Middle frontal gyrus (tissue), 1 donor: ENCODE measurements at regions not wholly inside any gene's neighbourhood (a gene's known extent, or its start where the extent isn't known, plus 50 kb on each side); places are given as distances from the start of the nearest gene placed in this dataset.

Experiments
- DNase-seq: peaks from one replicate; pipeline ENCODE4 v3.0.0-alpha.2; 2015; ENCODE audit warnings: low spot score; ENCODE audit errors: extremely low spot score

GRCh38 chr3:16051691-16052090, 122.8 kb upstream of the GALNT15 start:
- no peak for DNase-seq

GRCh38 chr3:16052964-16053363, 121.5 kb upstream of the GALNT15 start:
- DNase-seq: no peak

- no peak for DNase-seq
Measured at GRCh38 chr3:16053794-16054193, 120.7 kb upstream of the GALNT15 start.

- DNase-seq: no peak
Measured at GRCh38 chr3:16055606-16056211, 118.8 kb upstream of the GALNT15 start.

- DNase-seq: no peak
Measured at GRCh38 chr3:16056217-16056616, 118.3 kb upstream of the GALNT15 start.

GRCh38 chr3:16058521-16058920, 116.0 kb upstream of the GALNT15 start:
- DNase-seq: no peak

- no peak for DNase-seq
Measured at GRCh38 chr3:16059081-16059537, 115.4 kb upstream of the GALNT15 start.

GRCh38 chr3:16059711-16060357, 114.6 kb upstream of the GALNT15 start:
- no peak for DNase-seq

- DNase-seq: no peak
Measured at GRCh38 chr3:16060358-16060852, 114.1 kb upstream of the GALNT15 start.

GRCh38 chr3:16060945-16061344, 113.5 kb upstream of the GALNT15 start:
- DNase-seq: no peak

GRCh38 chr3:16061491-16061890, 113.0 kb upstream of the GALNT15 start:
- no peak for DNase-seq

GRCh38 chr3:16063603-16064002, 110.9 kb upstream of the GALNT15 start:
- DNase-seq: peak; percentile 82

GRCh38 chr3:16064642-16065414, 109.7 kb upstream of the GALNT15 start:
- DNase-seq: peak; percentile 65

GRCh38 chr3:16066545-16066944, 107.9 kb upstream of the GALNT15 start:
- no peak for DNase-seq

- DNase-seq: no peak
Measured at GRCh38 chr3:16066975-16067374, 107.5 kb upstream of the GALNT15 start.

GRCh38 chr3:16067837-16068471, 106.5 kb upstream of the GALNT15 start:
- no peak for DNase-seq

GRCh38 chr3:16069149-16069922, 105.1 kb upstream of the GALNT15 start:
- DNase-seq: no peak

GRCh38 chr3:16070707-16071106, 103.8 kb upstream of the GALNT15 start:
- no peak for DNase-seq

GRCh38 chr3:16071206-16071605, 103.3 kb upstream of the GALNT15 start:
- DNase-seq: no peak

GRCh38 chr3:16072420-16073110, 101.9 kb upstream of the GALNT15 start:
- DNase-seq: no peak
